ENCODE measurements at regions not wholly inside any gene's neighbourhood (a gene's known extent, or its start where the extent isn't known, plus 50 kb on each side); places are given as distances from the start of the nearest gene placed in this dataset.

GRCh38 chr3:151935446-151935845 lies 62.0 kb downstream of the SUCNR1 start:
- DNase-seq (ENCODE audit: low read depth, low spot score): no peak

- DNase-seq (ENCODE audit: low read depth, low spot score): no peak
Observed at GRCh38 chr3:151940481-151940880, 67.0 kb downstream of the SUCNR1 start.

- no peak for DNase-seq (ENCODE audit: low read depth, low spot score)
Observed at GRCh38 chr3:151943539-151943938, 70.1 kb downstream of the SUCNR1 start.

GRCh38 chr3:151944356-151944755 lies 70.9 kb downstream of the SUCNR1 start:
- no peak for DNase-seq (ENCODE audit: low read depth, low spot score)

GRCh38 chr3:151946606-151947005 lies 73.2 kb downstream of the SUCNR1 start:
- DNase-seq (ENCODE audit: low read depth, low spot score): no peak

GRCh38 chr3:151949706-151950105 lies 76.3 kb downstream of the SUCNR1 start:
- DNase-seq (ENCODE audit: low read depth, low spot score): no peak

- DNase-seq (ENCODE audit: low read depth, low spot score): no peak
Observed at GRCh38 chr3:151955356-151955755, 81.9 kb downstream of the SUCNR1 start.

GRCh38 chr3:151960961-151961580 lies 87.6 kb downstream of the SUCNR1 start:
- DNase-seq (ENCODE audit: low read depth, low spot score): no peak

GRCh38 chr3:151962352-151962751 lies 88.9 kb downstream of the SUCNR1 start:
- no peak for DNase-seq (ENCODE audit: low read depth, low spot score)

- no peak for DNase-seq (ENCODE audit: low read depth, low spot score)
Observed at GRCh38 chr3:151962912-151963311, 89.5 kb downstream of the SUCNR1 start.

- no peak for DNase-seq (ENCODE audit: low read depth, low spot score)
Observed at GRCh38 chr3:151964743-151965142, 91.3 kb downstream of the SUCNR1 start.

GRCh38 chr3:151969026-151969642 lies 95.7 kb downstream of the SUCNR1 start:
- DNase-seq (ENCODE audit: low read depth, low spot score): no peak

- DNase-seq (ENCODE audit: low read depth, low spot score): no peak
Observed at GRCh38 chr3:151971814-151972579, 98.6 kb downstream of the SUCNR1 start.

- DNase-seq (ENCODE audit: low read depth, low spot score): no peak
Observed at GRCh38 chr3:151974067-151974466, 100.6 kb downstream of the SUCNR1 start.

- DNase-seq (ENCODE audit: low read depth, low spot score): no peak
Observed at GRCh38 chr3:151976211-151977050, 103.0 kb downstream of the SUCNR1 start.

GRCh38 chr3:151979906-151980305 lies 106.5 kb downstream of the SUCNR1 start:
- DNase-seq (ENCODE audit: low read depth, low spot score): no peak

GRCh38 chr3:151983538-151983937 lies 110.1 kb downstream of the SUCNR1 start:
- DNase-seq (ENCODE audit: low read depth, low spot score): no peak

GRCh38 chr3:151985787-151986430 lies 112.5 kb downstream of the SUCNR1 start:
- DNase-seq (ENCODE audit: low read depth, low spot score): no peak

GRCh38 chr3:151987893-151988292 lies 114.5 kb downstream of the SUCNR1 start:
- DNase-seq (ENCODE audit: low read depth, low spot score): no peak

GRCh38 chr3:151989621-151990020 lies 116.2 kb downstream of the SUCNR1 start:
- DNase-seq (ENCODE audit: low read depth, low spot score): no peak

GRCh38 chr3:151990696-151991376 lies 117.4 kb downstream of the SUCNR1 start:
- DNase-seq (ENCODE audit: low read depth, low spot score): no peak

Data from activated CD4-positive, CD25-positive, alpha-beta regulatory T cell treated with anti-CD3 and anti-CD28 coated beads, Interleukin-2, amount 50 U/mL, for 16 hours (primary cell).